Fibroblast of the aortic adventitia (primary cell): ENCODE measurements at regions not wholly inside any gene's neighbourhood (a gene's known extent, or its start where the extent isn't known, plus 50 kb on each side); places are given as distances from the start of the nearest gene placed in this dataset.
"Not testable (repeated sequence)": the region's sequence is repeated elsewhere in the genome, so short reads cannot be mapped to it uniquely, and the experiment has no call there.

ENCODE experiments used
- DNase-seq: peaks from one replicate; pipeline ENCODE4 v3.0.0-alpha.2; 2010; ENCODE audit warnings: low read depth
- H3K4me3 ChIP-seq: 2 replicates; pipeline ENCODE4 v1.5.1; 2011; ENCODE audit warnings: low read depth, mild to moderate bottlenecking, control low read depth, low read length, moderate library complexity
- CTCF ChIP-seq: IDR thresholded peaks from 2 replicates; pipeline ENCODE4 v1.5.1; 2011; ENCODE audit warnings: mild to moderate bottlenecking, low read length, control low read depth, inconsistent platforms; ENCODE audit not compliant: insufficient read depth

GRCh38 chr3:191680989-191681597 is 220.1 kb downstream of the PYDC2 start:
- TF ChIP-seq CTCF = no peak
- no peak overlapping the region for H3K4me3 ChIP-seq
- no peak for DNase-seq

- DNase-seq = no peak
- H3K4me3 ChIP-seq = no peak overlapping the region
- TF ChIP-seq CTCF = no peak
Measured at GRCh38 chr3:191682961-191683360, 222.0 kb downstream of the PYDC2 start.

- no peak for TF ChIP-seq CTCF
- no peak for DNase-seq
- H3K4me3 ChIP-seq = no peak overlapping the region
Measured at GRCh38 chr3:191686626-191687025, 225.7 kb downstream of the PYDC2 start.

- no peak overlapping the region for H3K4me3 ChIP-seq
- no peak for DNase-seq
- no peak for TF ChIP-seq CTCF
Measured at GRCh38 chr3:191688756-191689433, 227.9 kb downstream of the PYDC2 start.

GRCh38 chr3:191691184-191691583 is 230.2 kb downstream of the PYDC2 start:
- DNase-seq, H3K4me3 ChIP-seq: not testable (repeated sequence)

GRCh38 chr3:191695131-191695814 is 234.3 kb downstream of the PYDC2 start:
- no peak for DNase-seq
- no peak for TF ChIP-seq CTCF
- no peak overlapping the region for H3K4me3 ChIP-seq

GRCh38 chr3:191695815-191696153 is 234.8 kb downstream of the PYDC2 start:
- no peak for DNase-seq
- no peak for TF ChIP-seq CTCF
- no peak overlapping the region for H3K4me3 ChIP-seq
